ENCODE measurements at regions not wholly inside any gene's neighbourhood (a gene's known extent, or its start where the extent isn't known, plus 50 kb on each side); places are given as distances from the start of the nearest gene placed in this dataset.

GRCh38 chr2:154995361-154995760, 296.9 kb downstream of the KCNJ3 start:
- TF ChIP-seq CTCF (IDR thresholded peaks at IDR 0.05) (no peak), POLR2A (IDR thresholded peaks at IDR 0.05) (no peak)

All from Peyer's patch (tissue), 4 donors.